DND-41 (cell line): ENCODE measurements at regions not wholly inside any gene's neighbourhood (a gene's known extent, or its start where the extent isn't known, plus 50 kb on each side); places are given as distances from the start of the nearest gene placed in this dataset.

ENCODE experiments used
- EZH2 ChIP-seq: IDR thresholded peaks from 3 replicates; pipeline ENCODE4 v1.6.1; 2012; ENCODE audit warnings: borderline replicate concordance, low read depth, mild to moderate bottlenecking, moderate library complexity, low read length, inconsistent platforms; ENCODE audit not compliant: severe bottlenecking
- TF ChIP-seq, protein P1 (sequence below): IDR thresholded peaks from 2 replicates; pipeline ENCODE4 v1.5.1; 2012; ENCODE audit warnings: borderline replicate concordance, low read length, moderate library complexity, mild to moderate bottlenecking; ENCODE audit not compliant: poor library complexity, severe bottlenecking; ENCODE audit errors: extremely low read depth

DNA sequence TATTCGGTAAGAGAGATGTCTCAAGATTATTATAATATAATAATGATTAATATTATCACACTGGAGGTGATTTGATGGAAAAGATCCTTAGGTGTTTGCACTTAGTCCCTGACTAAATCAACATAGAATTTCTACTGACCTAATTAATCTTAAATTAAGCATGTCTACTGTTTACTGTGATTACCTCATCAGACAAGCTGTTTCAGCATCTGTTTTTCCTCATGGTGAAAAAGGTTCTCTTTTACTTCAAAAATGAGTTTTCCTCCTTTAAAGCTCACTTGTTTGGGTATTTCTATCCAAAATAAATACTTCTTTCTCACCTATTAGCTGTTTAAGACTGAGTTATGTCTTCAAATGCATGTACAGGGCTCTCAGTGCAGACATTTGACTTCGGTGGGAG, 407.8 kb downstream of the NKX6-1 start:
- TF ChIP-seq EZH2: no peak
- TF ChIP-seq, protein P1, sequence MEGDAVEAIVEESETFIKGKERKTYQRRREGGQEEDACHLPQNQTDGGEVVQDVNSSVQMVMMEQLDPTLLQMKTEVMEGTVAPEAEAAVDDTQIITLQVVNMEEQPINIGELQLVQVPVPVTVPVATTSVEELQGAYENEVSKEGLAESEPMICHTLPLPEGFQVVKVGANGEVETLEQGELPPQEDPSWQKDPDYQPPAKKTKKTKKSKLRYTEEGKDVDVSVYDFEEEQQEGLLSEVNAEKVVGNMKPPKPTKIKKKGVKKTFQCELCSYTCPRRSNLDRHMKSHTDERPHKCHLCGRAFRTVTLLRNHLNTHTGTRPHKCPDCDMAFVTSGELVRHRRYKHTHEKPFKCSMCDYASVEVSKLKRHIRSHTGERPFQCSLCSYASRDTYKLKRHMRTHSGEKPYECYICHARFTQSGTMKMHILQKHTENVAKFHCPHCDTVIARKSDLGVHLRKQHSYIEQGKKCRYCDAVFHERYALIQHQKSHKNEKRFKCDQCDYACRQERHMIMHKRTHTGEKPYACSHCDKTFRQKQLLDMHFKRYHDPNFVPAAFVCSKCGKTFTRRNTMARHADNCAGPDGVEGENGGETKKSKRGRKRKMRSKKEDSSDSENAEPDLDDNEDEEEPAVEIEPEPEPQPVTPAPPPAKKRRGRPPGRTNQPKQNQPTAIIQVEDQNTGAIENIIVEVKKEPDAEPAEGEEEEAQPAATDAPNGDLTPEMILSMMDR: no peak
